ENCODE measurements at regions not wholly inside any gene's neighbourhood (a gene's known extent, or its start where the extent isn't known, plus 50 kb on each side); places are given as distances from the start of the nearest gene placed in this dataset.

GRCh38 chr5:96243203-96243602 lies 189.8 kb downstream of the PCSK1 start:
- DNase-seq (ENCODE audit: low read depth in 4 of 6, low spot score in 6 of 6): no peak
- no peak overlapping the region for H3K4me3 ChIP-seq (ENCODE audit: low read depth, low read length)
- no peaks in the 10 kb centered on the region for H3K27me3 ChIP-seq (ENCODE audit: control insufficient read depth, insufficient read depth, low read length)
- H3K9me3 ChIP-seq (ENCODE audit: control insufficient read depth, insufficient read depth, low read length): no peaks in the 10 kb centered on the region
- no peaks in the 10 kb centered on the region for H3K4me1 ChIP-seq (ENCODE audit: control insufficient read depth, insufficient read depth, low read length)
- H3K36me3 ChIP-seq (ENCODE audit: control insufficient read depth, insufficient read depth, low read length): no peaks in the 10 kb centered on the region
- H3K27ac ChIP-seq (ENCODE audit: low read depth, low read length): no peak overlapping the region
- no CpG with 5 or more reads among the region's 1 CpG for WGBS (ENCODE audit: insufficient coverage)

DNA sequence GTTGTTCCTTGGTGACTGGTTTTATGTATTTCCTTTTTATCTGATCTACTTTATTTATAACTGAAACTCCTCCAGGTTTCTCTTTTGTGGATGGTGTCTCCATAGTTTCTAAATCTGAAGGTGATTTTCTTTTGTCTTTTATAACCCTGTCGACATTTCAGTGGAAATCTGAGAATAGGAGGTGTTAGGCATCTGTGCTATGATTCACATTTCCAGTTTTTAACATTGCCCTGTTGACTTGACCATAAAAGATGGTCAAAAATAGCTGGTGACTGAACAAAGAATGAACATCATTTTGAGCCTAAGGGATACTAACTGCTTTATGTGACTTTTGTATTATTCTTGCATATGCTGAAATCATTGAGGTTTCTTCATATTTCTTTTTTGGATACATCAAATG lies 190.5 kb downstream of the PCSK1 start:
- Histone ChIP-seq H3K27ac (ENCODE audit: low read depth, low read length) (no peak overlapping the region), H3K36me3 (ENCODE audit: control insufficient read depth, insufficient read depth, low read length) (no peaks in the 10 kb centered on the region), H3K4me3 (ENCODE audit: low read depth, low read length) (no peak overlapping the region), H3K27me3 (ENCODE audit: control insufficient read depth, insufficient read depth, low read length) (no peaks in the 10 kb centered on the region), H3K4me1 (ENCODE audit: control insufficient read depth, insufficient read depth, low read length) (no peaks in the 10 kb centered on the region), H3K9me3 (ENCODE audit: control insufficient read depth, insufficient read depth, low read length) (no peaks in the 10 kb centered on the region)
- WGBS (ENCODE audit: insufficient coverage): no CpG with 5 or more reads among the region's 1 CpG
- no peak for DNase-seq (ENCODE audit: low read depth in 4 of 6, low spot score in 6 of 6)

- no peaks in the 10 kb centered on the region for H3K9me3 ChIP-seq (ENCODE audit: control insufficient read depth, insufficient read depth, low read length)
- no peaks in the 10 kb centered on the region for H3K36me3 ChIP-seq (ENCODE audit: control insufficient read depth, insufficient read depth, low read length)
- H3K4me3 ChIP-seq (ENCODE audit: low read depth, low read length): no peak overlapping the region
- no CpG with 5 or more reads among the region's 1 CpG for WGBS (ENCODE audit: insufficient coverage)
- H3K4me1 ChIP-seq (ENCODE audit: control insufficient read depth, insufficient read depth, low read length): no peaks in the 10 kb centered on the region
- no peaks in the 10 kb centered on the region for H3K27me3 ChIP-seq (ENCODE audit: control insufficient read depth, insufficient read depth, low read length)
- no peak overlapping the region for H3K27ac ChIP-seq (ENCODE audit: low read depth, low read length)
- DNase-seq (ENCODE audit: low read depth in 4 of 6, low spot score in 6 of 6): no peak
Observed at GRCh38 chr5:96236831-96237230, 196.2 kb downstream of the PCSK1 start.

DNA sequence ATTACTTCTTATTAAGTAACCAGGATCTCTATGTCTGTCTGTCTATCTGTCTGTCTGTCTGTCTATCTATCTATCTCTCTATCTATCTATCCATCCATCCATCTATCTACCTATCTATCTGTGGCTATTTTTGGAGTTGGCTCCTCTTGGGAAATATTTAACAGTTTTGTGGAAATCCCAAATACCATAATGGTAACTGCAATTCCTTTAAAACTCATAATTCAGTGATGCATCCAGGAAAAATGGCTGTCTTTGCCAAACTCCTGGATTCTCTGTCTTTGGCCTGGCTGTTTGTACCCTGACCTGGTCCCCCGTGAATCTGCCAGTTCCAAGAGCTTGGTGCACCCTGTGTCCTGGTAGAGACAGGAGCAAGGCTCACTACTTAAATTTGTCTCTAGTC lies 197.0 kb downstream of the PCSK1 start:
- Histone ChIP-seq H3K9me3 (ENCODE audit: control insufficient read depth, insufficient read depth, low read length) (no peaks in the 10 kb centered on the region), H3K27me3 (ENCODE audit: control insufficient read depth, insufficient read depth, low read length) (no peaks in the 10 kb centered on the region), H3K4me1 (ENCODE audit: control insufficient read depth, insufficient read depth, low read length) (no peaks in the 10 kb centered on the region), H3K27ac (ENCODE audit: low read depth, low read length) (no peak overlapping the region), H3K36me3 (ENCODE audit: control insufficient read depth, insufficient read depth, low read length) (no peaks in the 10 kb centered on the region), H3K4me3 (ENCODE audit: low read depth, low read length) (no peak overlapping the region)
- WGBS (ENCODE audit: insufficient coverage): 100% methylated on average over 1 of the region's 1 CpG
- no peak for DNase-seq (ENCODE audit: low read depth in 4 of 6, low spot score in 6 of 6)

DNA sequence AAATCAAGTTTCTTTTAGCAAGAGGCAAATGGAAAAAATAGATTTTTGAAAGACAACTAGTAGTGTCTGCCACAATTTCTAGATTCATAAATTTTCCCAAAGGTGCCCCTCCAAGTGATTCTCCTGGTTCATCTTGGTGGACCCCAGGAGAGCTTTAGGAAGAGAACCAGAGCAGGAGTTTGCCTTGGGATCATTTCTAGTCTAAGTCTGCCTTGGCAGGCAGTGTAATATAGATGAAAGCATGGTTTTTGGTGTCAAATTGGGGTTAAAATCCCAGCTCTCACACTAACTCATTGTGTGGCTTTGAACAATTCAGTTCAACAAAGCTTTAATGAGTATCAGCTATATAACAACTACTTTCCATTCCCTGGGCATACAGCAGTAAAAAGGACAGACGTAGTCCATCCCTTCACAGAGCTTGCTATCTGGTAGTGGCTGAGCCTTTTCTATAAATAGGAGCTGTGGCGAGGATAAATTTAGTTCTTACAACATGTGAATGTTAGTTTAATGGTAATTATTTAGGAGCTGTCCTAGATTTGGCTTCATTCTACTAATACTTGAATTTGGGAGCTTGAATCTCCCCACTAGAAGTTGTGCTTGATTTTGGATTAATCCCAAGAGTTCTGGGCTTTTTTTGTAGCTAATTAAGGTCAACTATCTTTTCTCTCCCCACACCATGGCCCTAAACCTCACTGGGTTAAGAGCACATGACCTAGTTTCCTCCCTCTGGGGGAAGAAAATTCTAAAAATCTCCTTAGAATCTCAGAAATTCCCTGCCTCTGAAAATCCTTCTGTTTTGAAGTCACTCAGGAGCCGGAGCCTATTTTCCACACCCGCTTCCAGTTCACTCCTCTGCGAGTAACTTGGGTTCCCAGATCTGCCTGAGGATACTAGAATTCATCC lies 197.8 kb downstream of the PCSK1 start:
- Histone ChIP-seq H3K27me3 (ENCODE audit: control insufficient read depth, insufficient read depth, low read length) (no peaks in the 10 kb centered on the region), H3K4me3 (ENCODE audit: low read depth, low read length) (no peak overlapping the region), H3K4me1 (ENCODE audit: control insufficient read depth, insufficient read depth, low read length) (no peaks in the 10 kb centered on the region), H3K36me3 (ENCODE audit: control insufficient read depth, insufficient read depth, low read length) (no peaks in the 10 kb centered on the region), H3K27ac (ENCODE audit: low read depth, low read length) (no peak overlapping the region), H3K9me3 (ENCODE audit: control insufficient read depth, insufficient read depth, low read length) (no peaks in the 10 kb centered on the region)
- no CpG with 5 or more reads among the region's 5 CpGs for WGBS (ENCODE audit: insufficient coverage)
- no peak for DNase-seq (ENCODE audit: low read depth in 4 of 6, low spot score in 6 of 6)

DNA sequence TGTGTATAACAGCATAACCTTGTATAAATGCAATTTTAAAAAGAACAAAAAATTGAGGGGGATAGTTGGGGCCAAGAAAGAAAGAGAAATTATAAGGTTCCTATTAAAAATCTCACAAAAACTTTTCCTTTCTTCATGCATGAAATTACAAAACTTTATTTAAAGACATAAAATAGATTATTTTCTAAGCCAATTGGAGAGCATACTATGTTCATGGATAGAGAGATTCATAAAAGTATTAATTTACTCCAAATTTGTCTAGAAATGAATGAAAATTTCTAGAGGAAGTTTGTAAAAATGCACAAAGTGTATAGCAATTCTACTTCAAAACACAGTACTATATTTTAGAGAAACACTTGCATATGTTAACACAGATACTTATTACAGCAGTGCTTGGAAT lies 200.4 kb downstream of the PCSK1 start:
- Histone ChIP-seq H3K36me3 (ENCODE audit: control insufficient read depth, insufficient read depth, low read length) (no peaks in the 10 kb centered on the region), H3K4me3 (ENCODE audit: low read depth, low read length) (no peak overlapping the region), H3K27me3 (ENCODE audit: control insufficient read depth, insufficient read depth, low read length) (no peaks in the 10 kb centered on the region), H3K27ac (ENCODE audit: low read depth, low read length) (no peak overlapping the region), H3K9me3 (ENCODE audit: control insufficient read depth, insufficient read depth, low read length) (no peaks in the 10 kb centered on the region), H3K4me1 (ENCODE audit: control insufficient read depth, insufficient read depth, low read length) (no peaks in the 10 kb centered on the region)
- no peak for DNase-seq (ENCODE audit: low read depth in 4 of 6, low spot score in 6 of 6)

GRCh38 chr5:96229188-96229587 lies 203.9 kb downstream of the PCSK1 start:
- H3K27me3 ChIP-seq (ENCODE audit: control insufficient read depth, insufficient read depth, low read length): no peaks in the 10 kb centered on the region
- DNase-seq (ENCODE audit: low read depth in 4 of 6, low spot score in 6 of 6): peak in 1 of 6 donors; percentile 2
- 22% methylated on average over 1 of the region's 3 CpGs for WGBS (ENCODE audit: insufficient coverage)
- no peaks in the 10 kb centered on the region for H3K36me3 ChIP-seq (ENCODE audit: control insufficient read depth, insufficient read depth, low read length)
- no peak overlapping the region for H3K4me3 ChIP-seq (ENCODE audit: low read depth, low read length)
- no peaks in the 10 kb centered on the region for H3K9me3 ChIP-seq (ENCODE audit: control insufficient read depth, insufficient read depth, low read length)
- H3K4me1 ChIP-seq (ENCODE audit: control insufficient read depth, insufficient read depth, low read length): no peaks in the 10 kb centered on the region
- H3K27ac ChIP-seq (ENCODE audit: low read depth, low read length): no peak overlapping the region

- Histone ChIP-seq H3K4me1 (ENCODE audit: control insufficient read depth, insufficient read depth, low read length) (no peaks in the 10 kb centered on the region), H3K36me3 (ENCODE audit: control insufficient read depth, insufficient read depth, low read length) (no peaks in the 10 kb centered on the region), H3K27ac (ENCODE audit: low read depth, low read length) (no peak overlapping the region), H3K4me3 (ENCODE audit: low read depth, low read length) (no peak overlapping the region), H3K9me3 (ENCODE audit: control insufficient read depth, insufficient read depth, low read length) (no peaks in the 10 kb centered on the region), H3K27me3 (ENCODE audit: control insufficient read depth, insufficient read depth, low read length) (no peaks in the 10 kb centered on the region)
- WGBS (ENCODE audit: insufficient coverage): 60% methylated on average over 1 of the region's 3 CpGs
- no peak for DNase-seq (ENCODE audit: low read depth in 4 of 6, low spot score in 6 of 6)
Observed at GRCh38 chr5:96228408-96228807, 204.6 kb downstream of the PCSK1 start.

- Histone ChIP-seq H3K4me1 (ENCODE audit: control insufficient read depth, insufficient read depth, low read length) (no peaks in the 10 kb centered on the region), H3K4me3 (ENCODE audit: low read depth, low read length) (no peak overlapping the region), H3K9me3 (ENCODE audit: control insufficient read depth, insufficient read depth, low read length) (no peaks in the 10 kb centered on the region), H3K27me3 (ENCODE audit: control insufficient read depth, insufficient read depth, low read length) (no peaks in the 10 kb centered on the region), H3K27ac (ENCODE audit: low read depth, low read length) (no peak overlapping the region), H3K36me3 (ENCODE audit: control insufficient read depth, insufficient read depth, low read length) (no peaks in the 10 kb centered on the region)
- no peak for DNase-seq (ENCODE audit: low read depth in 4 of 6, low spot score in 6 of 6)
- WGBS (ENCODE audit: insufficient coverage): 90% methylated on average over 3 of the region's 4 CpGs
Observed at GRCh38 chr5:96227957-96228356, 205.1 kb downstream of the PCSK1 start.

DNA sequence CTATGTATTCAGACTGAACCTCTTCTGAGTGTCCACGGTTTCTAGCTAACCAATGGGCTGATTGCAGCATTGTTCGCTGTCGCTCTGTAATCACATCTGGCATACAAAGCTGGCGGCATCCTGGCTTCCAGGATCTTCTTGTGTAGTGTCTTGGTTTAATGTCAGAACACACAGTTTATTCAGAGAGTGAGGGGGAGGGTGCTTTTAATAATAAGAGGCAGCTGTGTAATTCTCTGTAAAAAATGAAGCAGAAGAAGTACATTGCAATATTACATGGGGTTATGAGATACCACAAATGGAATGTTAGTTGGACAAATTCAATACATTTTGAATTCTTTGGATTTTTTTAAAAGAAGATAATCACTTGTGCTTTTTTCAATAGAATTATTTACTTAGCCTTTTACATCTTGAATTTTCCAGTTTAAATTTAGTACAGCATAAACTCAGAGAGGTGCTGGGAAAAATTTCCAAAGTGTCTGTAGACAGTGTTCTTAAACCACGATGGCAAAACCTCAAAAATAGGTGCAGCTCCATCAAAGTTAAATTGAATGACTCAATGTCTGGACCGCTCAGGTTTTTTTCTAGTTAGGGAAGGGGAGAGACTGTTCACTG lies 206.0 kb downstream of the PCSK1 start:
- no peak overlapping the region for H3K27ac ChIP-seq (ENCODE audit: low read depth, low read length)
- peak in 3 of 6 donors; percentile 19 to 77 (median 49) for DNase-seq (ENCODE audit: low read depth in 4 of 6, low spot score in 6 of 6)
- H3K4me3 ChIP-seq (ENCODE audit: low read depth, low read length): no peak overlapping the region

More for the DNA sequence above, 206.0 kb downstream of the PCSK1 start:
- no peaks in the 10 kb centered on the region for H3K36me3 ChIP-seq (ENCODE audit: control insufficient read depth, insufficient read depth, low read length)
- no peaks in the 10 kb centered on the region for H3K4me1 ChIP-seq (ENCODE audit: control insufficient read depth, insufficient read depth, low read length)
- 69% methylated on average over 5 of the region's 6 CpGs for WGBS (ENCODE audit: insufficient coverage)
- no peaks in the 10 kb centered on the region for H3K27me3 ChIP-seq (ENCODE audit: control insufficient read depth, insufficient read depth, low read length)
- no peaks in the 10 kb centered on the region for H3K9me3 ChIP-seq (ENCODE audit: control insufficient read depth, insufficient read depth, low read length)

Data from spinal cord (tissue), 9 donors.